OCI-LY1 (cell line): ENCODE measurements at regions not wholly inside any gene's neighbourhood (a gene's known extent, or its start where the extent isn't known, plus 50 kb on each side); places are given as distances from the start of the nearest gene placed in this dataset.

Source experiments
- EZH2 ChIP-seq: fragments of 200-600 bp; sonication (generic), shearing (Covaris generic); IDR thresholded peaks from 2 replicates; pipeline ENCODE4 v1.8.0; 2017; ENCODE audit warnings: borderline replicate concordance, mixed run types, mild to moderate bottlenecking, antibody characterized with exemption, low read length, moderate library complexity, mixed read lengths
- TF ChIP-seq, protein P1 (sequence below): fragments of 200-600 bp; sonication (generic), shearing (Covaris generic); IDR thresholded peaks from 2 replicates; pipeline ENCODE4 v1.5.1; 2017; ENCODE audit warnings: mild to moderate bottlenecking, antibody characterized with exemption, low read length, moderate library complexity, mixed read lengths

DNA sequence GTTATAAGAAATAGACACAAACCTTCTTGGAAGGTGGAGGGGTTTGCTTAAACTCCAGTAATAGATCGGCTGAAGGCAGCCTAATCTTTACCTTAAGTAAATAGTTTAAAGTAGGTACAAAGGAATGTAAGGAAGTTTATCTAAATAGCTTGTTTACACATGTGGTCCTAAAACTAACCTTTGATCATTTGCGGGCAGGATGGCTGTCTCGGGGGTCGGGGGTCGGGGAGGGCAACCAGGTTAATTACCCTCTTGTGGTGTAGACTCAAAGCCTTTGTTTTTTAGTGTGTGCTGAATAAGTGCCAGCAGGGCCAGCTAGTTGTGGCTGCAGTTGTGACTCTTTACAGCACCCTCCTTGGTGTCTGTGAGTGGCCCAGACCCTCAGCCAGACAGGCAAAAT lies 256.9 kb upstream of the SESN3 start:
- TF ChIP-seq, protein P1, sequence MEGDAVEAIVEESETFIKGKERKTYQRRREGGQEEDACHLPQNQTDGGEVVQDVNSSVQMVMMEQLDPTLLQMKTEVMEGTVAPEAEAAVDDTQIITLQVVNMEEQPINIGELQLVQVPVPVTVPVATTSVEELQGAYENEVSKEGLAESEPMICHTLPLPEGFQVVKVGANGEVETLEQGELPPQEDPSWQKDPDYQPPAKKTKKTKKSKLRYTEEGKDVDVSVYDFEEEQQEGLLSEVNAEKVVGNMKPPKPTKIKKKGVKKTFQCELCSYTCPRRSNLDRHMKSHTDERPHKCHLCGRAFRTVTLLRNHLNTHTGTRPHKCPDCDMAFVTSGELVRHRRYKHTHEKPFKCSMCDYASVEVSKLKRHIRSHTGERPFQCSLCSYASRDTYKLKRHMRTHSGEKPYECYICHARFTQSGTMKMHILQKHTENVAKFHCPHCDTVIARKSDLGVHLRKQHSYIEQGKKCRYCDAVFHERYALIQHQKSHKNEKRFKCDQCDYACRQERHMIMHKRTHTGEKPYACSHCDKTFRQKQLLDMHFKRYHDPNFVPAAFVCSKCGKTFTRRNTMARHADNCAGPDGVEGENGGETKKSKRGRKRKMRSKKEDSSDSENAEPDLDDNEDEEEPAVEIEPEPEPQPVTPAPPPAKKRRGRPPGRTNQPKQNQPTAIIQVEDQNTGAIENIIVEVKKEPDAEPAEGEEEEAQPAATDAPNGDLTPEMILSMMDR, result no peak
- no peak for TF ChIP-seq EZH2
